ENCODE measurements at regions not wholly inside any gene's neighbourhood (a gene's known extent, or its start where the extent isn't known, plus 50 kb on each side); places are given as distances from the start of the nearest gene placed in this dataset.

- in situ Hi-C loops (cut with MboI; ENCODE audit: low pct_unique_long_range_greater_than_20kb, low sequenced_read_pairs, unreplicated experiment) = no loop called here
- TF ChIP-seq CTCF (IDR thresholded peaks at IDR 0.05; ENCODE audit: extremely low read depth, insufficient read depth, missing control alignments) = no peak
- DNase-seq (ENCODE audit: low spot score) = no peak
These were observed 70.4 kb downstream of the TMEM100 start for GRCh38 chr17:55652114-55652823.

DNA sequence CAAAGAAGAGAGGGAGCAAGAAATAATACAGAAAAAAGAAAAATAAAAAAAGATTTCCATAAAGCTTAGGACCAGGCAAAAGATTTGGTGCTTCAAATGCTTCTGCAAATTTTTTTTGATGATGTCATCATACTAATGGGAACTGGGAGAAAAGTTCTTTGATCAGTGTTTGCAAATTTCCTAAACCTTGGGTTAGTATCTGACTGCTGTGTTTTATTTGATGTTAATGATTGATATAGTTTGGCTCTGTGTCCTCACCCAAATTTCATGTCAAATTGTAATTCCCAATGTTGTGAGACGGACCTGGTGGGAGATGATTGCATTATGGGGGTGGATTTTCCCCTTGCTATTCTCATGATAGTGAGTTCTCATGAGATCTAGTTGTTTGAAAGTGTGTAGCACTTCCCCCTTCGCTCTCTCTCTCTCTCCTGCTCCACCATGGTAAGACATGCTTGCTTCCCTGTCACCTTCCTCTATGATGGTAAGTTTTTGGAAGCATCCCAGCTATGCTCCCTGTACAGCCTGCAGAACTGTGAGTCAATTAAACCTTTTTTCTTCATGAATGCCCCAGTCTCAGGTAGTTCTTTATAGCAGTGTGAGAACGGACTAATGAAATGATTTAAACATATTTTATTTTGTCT is 72.6 kb downstream of the TMEM100 start:
- in situ Hi-C loops (cut with MboI; ENCODE audit: low pct_unique_long_range_greater_than_20kb, low sequenced_read_pairs, unreplicated experiment) = no loop called here

DNA sequence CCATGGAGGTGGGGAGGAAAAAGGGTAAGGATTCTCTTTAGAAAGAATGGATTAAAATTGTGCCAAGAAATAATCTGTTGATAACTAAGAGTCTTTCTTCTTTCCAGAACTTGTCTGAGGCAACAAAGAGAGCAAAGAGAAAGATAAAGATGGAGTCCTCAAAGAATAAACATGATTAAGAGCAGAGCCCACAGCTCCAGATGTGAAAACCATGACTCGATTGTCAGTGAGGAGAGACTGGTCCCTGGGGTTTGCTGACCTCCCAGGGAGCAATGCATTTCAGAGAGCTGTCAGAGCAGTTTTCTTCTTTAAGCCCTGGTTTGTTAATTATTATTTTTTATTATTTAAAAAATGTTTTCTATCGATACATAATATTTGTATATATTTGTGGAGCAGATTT is 74.6 kb downstream of the TMEM100 start:
- in situ Hi-C loops (cut with MboI; ENCODE audit: low pct_unique_long_range_greater_than_20kb, low sequenced_read_pairs, unreplicated experiment) = no loop called here

More for the DNA sequence above, 72.6 kb downstream of the TMEM100 start:
- no peak for TF ChIP-seq CTCF (IDR thresholded peaks at IDR 0.05; ENCODE audit: extremely low read depth, insufficient read depth, missing control alignments)
- no peak for DNase-seq (ENCODE audit: low spot score)

DNA sequence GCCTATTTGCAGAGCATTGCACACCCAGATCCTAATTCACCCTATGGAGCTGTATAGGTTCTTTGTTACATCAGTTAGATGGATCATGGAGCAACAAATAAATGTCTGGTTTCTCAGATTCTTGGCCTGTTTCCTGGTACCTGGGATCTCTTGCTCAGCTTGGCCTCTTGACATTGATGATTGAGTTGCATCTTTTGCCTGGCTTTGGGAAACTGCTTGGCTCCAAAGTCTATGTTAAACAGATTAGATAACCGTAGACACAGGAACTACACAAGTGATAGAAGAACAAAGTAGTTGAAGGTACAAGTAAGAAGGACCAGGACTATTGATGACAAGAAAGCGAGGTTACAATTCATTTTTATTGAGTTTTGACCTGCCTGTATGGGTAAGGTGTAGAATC is 77.3 kb downstream of the TMEM100 start:
- no peak for TF ChIP-seq CTCF (IDR thresholded peaks at IDR 0.05; ENCODE audit: extremely low read depth, insufficient read depth, missing control alignments)
- no peak for DNase-seq (ENCODE audit: low spot score)
- in situ Hi-C loops (cut with MboI; ENCODE audit: low pct_unique_long_range_greater_than_20kb, low sequenced_read_pairs, unreplicated experiment) = no loop called here

More for the DNA sequence above, 74.6 kb downstream of the TMEM100 start:
- DNase-seq (ENCODE audit: low spot score) = no peak
- TF ChIP-seq CTCF (IDR thresholded peaks at IDR 0.05; ENCODE audit: extremely low read depth, insufficient read depth, missing control alignments) = no peak

- no peak for DNase-seq (ENCODE audit: low spot score)
- no peak for TF ChIP-seq CTCF (IDR thresholded peaks at IDR 0.05; ENCODE audit: extremely low read depth, insufficient read depth, missing control alignments)
- in situ Hi-C loops (cut with MboI; ENCODE audit: low pct_unique_long_range_greater_than_20kb, low sequenced_read_pairs, unreplicated experiment) = no loop called here
These were observed 78.3 kb downstream of the TMEM100 start for GRCh38 chr17:55644346-55644745.

DNA sequence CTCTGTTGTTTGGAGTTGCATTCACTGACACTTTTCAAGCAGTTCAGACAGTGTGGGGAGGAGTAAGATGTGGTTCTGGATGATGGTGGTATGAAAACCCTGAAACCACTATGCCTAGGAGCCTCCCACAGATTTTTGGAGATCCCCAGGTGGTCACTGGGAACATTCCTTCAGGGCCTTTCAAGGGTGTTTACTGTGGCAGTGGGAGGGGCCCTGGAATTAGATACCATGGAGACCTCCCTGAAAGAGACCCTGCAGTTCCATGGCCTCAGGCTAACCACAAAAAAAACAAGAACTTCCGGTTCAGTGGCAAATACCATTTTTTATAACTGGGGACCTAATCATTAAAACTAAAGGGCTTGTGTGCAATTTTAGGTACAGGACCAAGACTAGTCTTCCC is 79.9 kb downstream of the TMEM100 start:
- in situ Hi-C loops (cut with MboI; ENCODE audit: low pct_unique_long_range_greater_than_20kb, low sequenced_read_pairs, unreplicated experiment) = no loop called here
- no peak for TF ChIP-seq CTCF (IDR thresholded peaks at IDR 0.05; ENCODE audit: extremely low read depth, insufficient read depth, missing control alignments)
- no peak for DNase-seq (ENCODE audit: low spot score)

Data from GM13977 (cell line).